ENCODE measurements at regions not wholly inside any gene's neighbourhood (a gene's known extent, or its start where the extent isn't known, plus 50 kb on each side); places are given as distances from the start of the nearest gene placed in this dataset.

GRCh38 chr9:20043461-20043860 lies 254.6 kb upstream of the SLC24A2 start:
- no peak for TF ChIP-seq TCF7 (CRISPR knock-in tag; IDR thresholded peaks at IDR 0.05; ENCODE audit: low read depth)
- TF ChIP-seq IRF1 (CRISPR knock-in tag; IDR thresholded peaks at IDR 0.05) = no peak
- TF ChIP-seq, protein P1, sequence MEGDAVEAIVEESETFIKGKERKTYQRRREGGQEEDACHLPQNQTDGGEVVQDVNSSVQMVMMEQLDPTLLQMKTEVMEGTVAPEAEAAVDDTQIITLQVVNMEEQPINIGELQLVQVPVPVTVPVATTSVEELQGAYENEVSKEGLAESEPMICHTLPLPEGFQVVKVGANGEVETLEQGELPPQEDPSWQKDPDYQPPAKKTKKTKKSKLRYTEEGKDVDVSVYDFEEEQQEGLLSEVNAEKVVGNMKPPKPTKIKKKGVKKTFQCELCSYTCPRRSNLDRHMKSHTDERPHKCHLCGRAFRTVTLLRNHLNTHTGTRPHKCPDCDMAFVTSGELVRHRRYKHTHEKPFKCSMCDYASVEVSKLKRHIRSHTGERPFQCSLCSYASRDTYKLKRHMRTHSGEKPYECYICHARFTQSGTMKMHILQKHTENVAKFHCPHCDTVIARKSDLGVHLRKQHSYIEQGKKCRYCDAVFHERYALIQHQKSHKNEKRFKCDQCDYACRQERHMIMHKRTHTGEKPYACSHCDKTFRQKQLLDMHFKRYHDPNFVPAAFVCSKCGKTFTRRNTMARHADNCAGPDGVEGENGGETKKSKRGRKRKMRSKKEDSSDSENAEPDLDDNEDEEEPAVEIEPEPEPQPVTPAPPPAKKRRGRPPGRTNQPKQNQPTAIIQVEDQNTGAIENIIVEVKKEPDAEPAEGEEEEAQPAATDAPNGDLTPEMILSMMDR (IDR thresholded peaks at IDR 0.05) = no peak
- TF ChIP-seq ATF3 (CRISPR knock-in tag; conservative IDR thresholded peaks at IDR 0.05) = no peak
